ENCODE measurements at regions not wholly inside any gene's neighbourhood (a gene's known extent, or its start where the extent isn't known, plus 50 kb on each side); places are given as distances from the start of the nearest gene placed in this dataset.

GRCh38 chr2:60603533-60604190 is 50.2 kb upstream of the BCL11A start:
- no peak overlapping the region for H3K4me3 ChIP-seq (ENCODE audit: low read length)
- H3K4me1 ChIP-seq (ENCODE audit: control insufficient read depth, insufficient read depth, low read length): no peaks in the 10 kb centered on the region
- no peak for DNase-seq (ENCODE audit: low read depth, low spot score)
- no peaks in the 10 kb centered on the region for H3K9me3 ChIP-seq (ENCODE audit: control insufficient read depth, insufficient read depth, low read length)
- no peak overlapping the region for H3K27ac ChIP-seq (ENCODE audit: low read length)
- H3K36me3 ChIP-seq (ENCODE audit: control insufficient read depth, insufficient read depth, low read length): no peaks in the 10 kb centered on the region
- WGBS (ENCODE audit: insufficient coverage, insufficient read length): no CpG with 5 or more reads among the region's 6 CpGs
- no peaks in the 10 kb centered on the region for H3K27me3 ChIP-seq (ENCODE audit: control insufficient read depth, insufficient read depth, low read length)

DNA sequence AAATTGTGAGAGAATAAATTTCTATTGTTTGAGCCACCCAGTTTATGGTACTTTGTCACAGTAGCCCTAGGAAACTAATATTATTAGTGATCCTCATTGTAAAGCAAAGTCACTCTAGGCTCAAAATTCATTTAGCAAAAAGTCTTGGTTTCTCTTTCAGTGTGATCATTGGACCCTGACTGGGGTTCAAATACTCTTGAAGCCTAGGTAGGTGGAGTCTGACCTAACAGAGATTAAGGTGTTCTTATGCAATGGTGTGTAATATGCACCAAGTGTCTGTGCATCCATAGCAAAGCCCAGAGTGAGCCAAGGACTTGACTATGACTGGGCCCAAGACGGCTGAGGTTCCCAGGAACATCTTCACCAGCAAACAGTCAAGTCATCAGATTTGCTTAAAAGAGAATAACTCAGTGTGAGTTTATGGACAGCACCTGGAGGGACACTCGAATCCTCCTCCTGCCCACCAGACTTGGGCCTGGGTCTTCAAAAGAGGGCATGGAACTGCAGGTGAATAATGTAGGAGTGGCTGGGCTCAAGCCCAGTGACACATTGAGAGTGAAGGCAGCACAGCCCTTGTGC is 51.1 kb upstream of the BCL11A start:
- Histone ChIP-seq H3K9me3 (ENCODE audit: control insufficient read depth, insufficient read depth, low read length) (no peaks in the 10 kb centered on the region), H3K36me3 (ENCODE audit: control insufficient read depth, insufficient read depth, low read length) (no peaks in the 10 kb centered on the region), H3K4me3 (ENCODE audit: low read length) (no peak overlapping the region), H3K4me1 (ENCODE audit: control insufficient read depth, insufficient read depth, low read length) (no peaks in the 10 kb centered on the region), H3K27ac (ENCODE audit: low read length) (no peak overlapping the region), H3K27me3 (ENCODE audit: control insufficient read depth, insufficient read depth, low read length) (no peaks in the 10 kb centered on the region)
- no peak for DNase-seq (ENCODE audit: low read depth, low spot score)
- no CpG with 5 or more reads among the region's 2 CpGs for WGBS (ENCODE audit: insufficient coverage, insufficient read length)

- no peaks in the 10 kb centered on the region for H3K4me1 ChIP-seq (ENCODE audit: control insufficient read depth, insufficient read depth, low read length)
- H3K27ac ChIP-seq (ENCODE audit: low read length): no peak overlapping the region
- H3K9me3 ChIP-seq (ENCODE audit: control insufficient read depth, insufficient read depth, low read length): no peaks in the 10 kb centered on the region
- no peak for DNase-seq (ENCODE audit: low read depth, low spot score)
- H3K27me3 ChIP-seq (ENCODE audit: control insufficient read depth, insufficient read depth, low read length): no peaks in the 10 kb centered on the region
- H3K36me3 ChIP-seq (ENCODE audit: control insufficient read depth, insufficient read depth, low read length): no peaks in the 10 kb centered on the region
- WGBS (ENCODE audit: insufficient coverage, insufficient read length): no CpG with 5 or more reads among the region's 4 CpGs
- no peak overlapping the region for H3K4me3 ChIP-seq (ENCODE audit: low read length)
These were observed 52.4 kb upstream of the BCL11A start for GRCh38 chr2:60605866-60606265.

DNA sequence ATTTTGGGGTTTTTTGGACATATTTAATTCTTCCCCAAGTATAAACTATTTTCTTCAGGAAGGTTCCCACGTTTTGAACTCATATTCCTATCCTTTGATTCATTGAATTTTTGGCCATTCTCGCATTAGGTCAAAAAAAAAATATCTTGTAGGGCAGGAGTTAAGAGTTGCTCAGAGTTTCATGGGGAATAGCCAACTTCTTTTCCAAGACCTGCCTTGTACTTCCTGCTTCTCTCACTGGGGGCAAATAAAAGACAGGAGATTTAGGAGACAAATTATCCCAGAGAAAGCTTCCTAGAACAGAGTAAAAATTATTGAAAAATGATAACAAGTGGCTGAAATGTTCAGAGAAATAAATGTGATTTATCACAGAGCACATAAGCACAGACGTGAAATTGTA is 55.2 kb upstream of the BCL11A start:
- WGBS (ENCODE audit: insufficient coverage, insufficient read length): no CpG with 5 or more reads among the region's 3 CpGs
- no peaks in the 10 kb centered on the region for H3K36me3 ChIP-seq (ENCODE audit: control insufficient read depth, insufficient read depth, low read length)

DNA sequence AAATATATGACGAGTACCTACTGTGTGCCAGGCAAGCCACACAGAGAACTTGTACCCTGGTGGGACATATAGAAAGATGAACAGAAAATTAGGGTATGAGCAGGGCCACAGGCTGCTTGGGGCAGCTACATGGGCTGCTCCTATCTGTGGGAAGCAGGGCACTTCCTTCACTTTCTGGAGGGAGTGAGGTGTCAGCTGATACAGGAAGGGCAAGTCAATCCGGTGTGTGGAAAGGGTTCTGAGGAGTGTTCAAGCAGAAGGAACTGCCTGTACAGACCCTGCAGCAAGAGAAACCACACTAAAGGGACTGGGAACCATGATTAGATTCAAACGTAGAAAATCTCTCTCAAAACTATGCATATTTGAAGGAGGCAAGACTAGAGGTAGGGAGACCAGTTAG is 58.6 kb upstream of the BCL11A start:
- no peak for DNase-seq (ENCODE audit: low read depth, low spot score)
- Histone ChIP-seq H3K27ac (ENCODE audit: low read length) (no peak overlapping the region), H3K27me3 (ENCODE audit: control insufficient read depth, insufficient read depth, low read length) (no peaks in the 10 kb centered on the region), H3K9me3 (ENCODE audit: control insufficient read depth, insufficient read depth, low read length) (no peaks in the 10 kb centered on the region), H3K4me3 (ENCODE audit: low read length) (no peak overlapping the region), H3K36me3 (ENCODE audit: control insufficient read depth, insufficient read depth, low read length) (no peaks in the 10 kb centered on the region), H3K4me1 (ENCODE audit: control insufficient read depth, insufficient read depth, low read length) (no peaks in the 10 kb centered on the region)
- no CpG with 5 or more reads among the region's 3 CpGs for WGBS (ENCODE audit: insufficient coverage, insufficient read length)

More for the DNA sequence above, 55.2 kb upstream of the BCL11A start:
- no peak for DNase-seq (ENCODE audit: low read depth, low spot score)
- Histone ChIP-seq H3K4me3 (ENCODE audit: low read length) (no peak overlapping the region), H3K4me1 (ENCODE audit: control insufficient read depth, insufficient read depth, low read length) (no peaks in the 10 kb centered on the region), H3K27ac (ENCODE audit: low read length) (no peak overlapping the region), H3K9me3 (ENCODE audit: control insufficient read depth, insufficient read depth, low read length) (no peaks in the 10 kb centered on the region), H3K27me3 (ENCODE audit: control insufficient read depth, insufficient read depth, low read length) (no peaks in the 10 kb centered on the region)

DNA sequence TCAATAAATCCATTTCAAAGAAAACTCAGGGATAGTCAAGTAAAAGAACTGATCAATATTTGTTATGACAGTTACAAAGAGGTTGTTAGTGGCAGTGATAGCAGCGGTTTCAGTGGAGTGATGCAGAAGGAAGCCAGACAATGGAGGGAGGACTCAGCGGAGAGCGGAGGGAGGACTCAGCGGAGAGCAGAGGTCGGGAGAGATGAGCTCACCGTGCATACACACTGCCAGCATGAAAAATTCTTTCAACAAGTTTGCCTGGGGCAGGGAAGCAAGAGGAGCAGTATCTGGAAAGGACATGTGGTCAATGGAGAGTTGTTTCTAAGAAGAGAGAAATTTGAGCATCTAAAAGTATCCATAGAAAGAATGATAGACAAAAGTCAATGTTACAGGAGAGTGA is 60.9 kb upstream of the BCL11A start:
- no peaks in the 10 kb centered on the region for H3K27me3 ChIP-seq (ENCODE audit: control insufficient read depth, insufficient read depth, low read length)
- WGBS (ENCODE audit: insufficient coverage, insufficient read length): no CpG with 5 or more reads among the region's 6 CpGs
- H3K27ac ChIP-seq (ENCODE audit: low read length): no peak overlapping the region
- H3K9me3 ChIP-seq (ENCODE audit: control insufficient read depth, insufficient read depth, low read length): no peaks in the 10 kb centered on the region
- H3K36me3 ChIP-seq (ENCODE audit: control insufficient read depth, insufficient read depth, low read length): no peaks in the 10 kb centered on the region
- DNase-seq (ENCODE audit: low read depth, low spot score): no peak
- H3K4me1 ChIP-seq (ENCODE audit: control insufficient read depth, insufficient read depth, low read length): no peaks in the 10 kb centered on the region
- H3K4me3 ChIP-seq (ENCODE audit: low read length): no peak overlapping the region

DNA sequence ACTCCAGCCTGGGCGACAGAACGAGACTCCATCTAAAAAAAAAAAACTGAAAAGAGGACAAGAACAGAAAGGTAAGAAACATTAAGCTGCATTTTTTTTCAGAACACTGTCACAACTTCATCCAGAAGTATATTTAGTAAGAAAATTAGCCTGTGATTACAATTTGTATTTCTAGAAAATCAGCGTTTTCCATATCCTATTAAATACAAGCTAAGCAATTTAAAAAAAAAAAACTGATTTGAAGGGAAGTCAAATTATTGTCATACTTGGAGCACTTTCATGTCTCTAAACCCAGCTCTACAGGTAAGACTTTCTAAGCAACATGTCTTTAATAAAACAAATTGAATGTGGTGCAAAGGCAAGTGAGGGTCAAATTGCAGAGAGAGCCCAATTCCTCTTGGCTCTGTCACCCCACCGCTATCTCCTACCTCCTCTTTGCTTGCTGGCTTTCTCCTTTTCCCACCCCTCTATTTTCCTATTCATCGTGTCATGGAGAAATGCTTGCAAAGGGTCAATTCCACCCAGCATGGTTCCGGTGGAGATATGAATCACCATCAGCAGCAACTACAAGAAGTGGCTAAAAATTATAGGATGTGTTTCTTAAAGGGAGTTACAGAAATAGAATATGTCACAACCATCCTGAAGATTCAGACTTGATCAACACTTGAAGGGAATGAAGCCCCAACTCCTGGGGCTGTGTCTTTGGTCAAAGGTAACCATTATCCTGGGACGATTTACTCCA is 68.4 kb upstream of the BCL11A start:
- H3K9me3 ChIP-seq (ENCODE audit: control insufficient read depth, insufficient read depth, low read length): no peaks in the 10 kb centered on the region
- H3K27ac ChIP-seq (ENCODE audit: low read length): no peak overlapping the region
- H3K4me1 ChIP-seq (ENCODE audit: control insufficient read depth, insufficient read depth, low read length): no peaks in the 10 kb centered on the region
- H3K27me3 ChIP-seq (ENCODE audit: control insufficient read depth, insufficient read depth, low read length): no peaks in the 10 kb centered on the region
- WGBS (ENCODE audit: insufficient coverage, insufficient read length): no CpG with 5 or more reads among the region's 7 CpGs
- H3K36me3 ChIP-seq (ENCODE audit: control insufficient read depth, insufficient read depth, low read length): no peaks in the 10 kb centered on the region
- no peak overlapping the region for H3K4me3 ChIP-seq (ENCODE audit: low read length)
- no peak for DNase-seq (ENCODE audit: low read depth, low spot score)

DNA sequence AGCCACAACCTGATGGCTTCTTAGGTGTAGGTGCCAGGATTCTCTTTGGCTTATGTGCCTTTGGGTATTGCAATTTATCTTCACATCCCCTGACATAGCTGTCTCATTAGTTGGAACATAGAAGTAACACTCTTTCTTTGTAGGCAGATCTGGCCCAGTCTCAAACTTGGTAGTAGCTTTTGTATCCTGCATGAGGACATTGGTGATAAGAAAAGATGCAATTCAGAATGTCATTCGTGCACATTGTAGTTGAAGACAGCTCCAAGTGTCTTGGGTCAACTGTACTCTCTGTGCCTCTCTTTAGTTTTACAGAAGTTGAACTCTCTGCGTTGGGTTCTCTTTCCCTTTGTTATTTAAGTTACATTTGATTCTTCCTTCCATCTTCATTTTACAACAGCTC is 69.6 kb upstream of the BCL11A start:
- Histone ChIP-seq H3K27me3 (ENCODE audit: control insufficient read depth, insufficient read depth, low read length) (no peaks in the 10 kb centered on the region), H3K36me3 (ENCODE audit: control insufficient read depth, insufficient read depth, low read length) (no peaks in the 10 kb centered on the region), H3K9me3 (ENCODE audit: control insufficient read depth, insufficient read depth, low read length) (no peaks in the 10 kb centered on the region), H3K4me3 (ENCODE audit: low read length) (no peak overlapping the region), H3K4me1 (ENCODE audit: control insufficient read depth, insufficient read depth, low read length) (no peaks in the 10 kb centered on the region), H3K27ac (ENCODE audit: low read length) (no peak overlapping the region)
- no CpG with 5 or more reads among the region's 2 CpGs for WGBS (ENCODE audit: insufficient coverage, insufficient read length)
- no peak for DNase-seq (ENCODE audit: low read depth, low spot score)

DNA sequence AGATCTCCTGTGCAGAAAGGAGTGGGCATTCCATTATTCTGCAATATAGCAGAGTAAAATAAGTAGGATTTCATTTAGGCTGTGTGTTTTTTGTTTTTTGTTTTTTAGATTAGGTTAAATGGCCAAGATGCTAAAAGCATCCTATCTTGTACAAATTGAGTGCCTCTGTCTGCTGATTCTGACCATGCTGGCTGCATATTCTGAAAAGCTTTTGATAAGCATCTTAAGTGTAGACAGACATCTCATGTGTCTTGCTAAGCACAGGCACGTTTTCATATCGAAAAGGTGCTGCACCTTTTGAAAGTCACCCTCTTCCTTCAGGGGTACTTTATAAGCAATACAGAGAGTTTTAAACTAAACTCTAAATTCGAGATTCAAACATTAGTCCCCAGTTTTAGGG is 74.0 kb upstream of the BCL11A start:
- H3K4me3 ChIP-seq (ENCODE audit: low read length): no peak overlapping the region
- WGBS (ENCODE audit: insufficient coverage, insufficient read length): no CpG with 5 or more reads among the region's 3 CpGs
- H3K27me3 ChIP-seq (ENCODE audit: control insufficient read depth, insufficient read depth, low read length): no peaks in the 10 kb centered on the region
- no peaks in the 10 kb centered on the region for H3K36me3 ChIP-seq (ENCODE audit: control insufficient read depth, insufficient read depth, low read length)
- no peak for DNase-seq (ENCODE audit: low read depth, low spot score)
- no peaks in the 10 kb centered on the region for H3K4me1 ChIP-seq (ENCODE audit: control insufficient read depth, insufficient read depth, low read length)
- H3K9me3 ChIP-seq (ENCODE audit: control insufficient read depth, insufficient read depth, low read length): no peaks in the 10 kb centered on the region
- H3K27ac ChIP-seq (ENCODE audit: low read length): no peak overlapping the region

DNA sequence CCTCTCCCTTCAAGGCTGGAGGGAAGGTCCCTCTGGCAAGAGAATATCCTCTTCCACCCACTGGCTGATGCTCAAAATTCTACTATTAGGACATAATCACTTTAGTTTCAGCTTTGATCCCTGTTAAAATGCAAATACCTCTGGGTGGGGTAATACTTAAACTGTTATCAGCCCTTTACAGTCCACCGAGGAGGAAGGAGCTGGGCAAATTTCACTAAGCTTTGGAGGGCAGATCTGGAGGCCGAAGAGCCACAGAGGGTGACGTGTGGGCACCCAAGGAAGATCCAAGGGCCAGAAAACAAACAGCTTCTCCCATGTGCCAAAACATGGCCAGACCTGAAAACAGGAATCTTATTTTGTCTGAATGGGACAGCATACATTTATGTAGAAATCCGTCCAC is 74.6 kb upstream of the BCL11A start:
- Histone ChIP-seq H3K9me3 (ENCODE audit: control insufficient read depth, insufficient read depth, low read length) (no peaks in the 10 kb centered on the region), H3K27ac (ENCODE audit: low read length) (no peak overlapping the region), H3K4me1 (ENCODE audit: control insufficient read depth, insufficient read depth, low read length) (no peaks in the 10 kb centered on the region), H3K36me3 (ENCODE audit: control insufficient read depth, insufficient read depth, low read length) (no peaks in the 10 kb centered on the region), H3K4me3 (ENCODE audit: low read length) (no peak overlapping the region), H3K27me3 (ENCODE audit: control insufficient read depth, insufficient read depth, low read length) (no peaks in the 10 kb centered on the region)
- no CpG with 5 or more reads among the region's 4 CpGs for WGBS (ENCODE audit: insufficient coverage, insufficient read length)
- DNase-seq (ENCODE audit: low read depth, low spot score): no peak
